Cardiac muscle cell (in vitro differentiated cells and primary cell): ENCODE measurements at regions not wholly inside any gene's neighbourhood (a gene's known extent, or its start where the extent isn't known, plus 50 kb on each side); places are given as distances from the start of the nearest gene placed in this dataset.
A peak's percentile ranks its signal among the peaks of the same experiment; 100 is the strongest.

Source experiments
- DNase-seq, 2 donors: peaks; one replicate each; pipeline versions ENCODE4 v3.0.0 to v3.0.0-alpha.2; 2010 to 2017; ENCODE audit warnings: low read depth in 1 of 2, low spot score in 1 of 2
- H3K27ac ChIP-seq: fragments of 200-600 bp; sonication (generic); 2 replicates; pipeline ENCODE4 v1.5.1; 2016
- H3K27me3 ChIP-seq: fragments of 200-600 bp; sonication (generic); 2 replicates; pipeline ENCODE4 v1.6.0; 2016; ENCODE audit warnings: control low read depth
- H3K36me3 ChIP-seq: fragments of 200-600 bp; sonication (generic); 2 replicates; pipeline ENCODE4 v1.5.1; 2016; ENCODE audit warnings: control low read depth
- H3K4me1 ChIP-seq: fragments of 200-600 bp; sonication (generic); 2 replicates; pipeline ENCODE4 v1.8.1; 2017; ENCODE audit warnings: low read depth, mild to moderate bottlenecking, mixed run types
- H3K4me3 ChIP-seq: fragments of 200-600 bp; sonication (generic); 2 replicates; pipeline ENCODE4 v1.5.1; 2016; ENCODE audit warnings: mild to moderate bottlenecking
- H3K9me3 ChIP-seq: fragments of 200-600 bp; sonication (generic); 2 replicates; pipeline ENCODE4 v1.5.1; 2017; ENCODE audit warnings: low read depth, mild to moderate bottlenecking, control low read depth
- CTCF ChIP-seq: IDR thresholded peaks from 2 replicates; pipeline ENCODE4 v1.5.1; 2012; ENCODE audit warnings: low read depth, mild to moderate bottlenecking, low read length

- Histone ChIP-seq H3K9me3 (no peaks in the 10 kb centered on the region), H3K36me3 (no peaks in the 10 kb centered on the region), H3K27ac (no peak overlapping the region), H3K4me1 (no peaks in the 10 kb centered on the region), H3K27me3 (no peaks in the 10 kb centered on the region), H3K4me3 (no peak overlapping the region)
- TF ChIP-seq CTCF = no peak
- DNase-seq = no peak
Measured at GRCh38 chr15:29208836-29209235, 60.8 kb downstream of the NSMCE3 start.

- Histone ChIP-seq H3K4me3 (no peak overlapping the region), H3K27ac (no peak overlapping the region), H3K27me3 (no peaks in the 10 kb centered on the region), H3K4me1 (no peaks in the 10 kb centered on the region), H3K36me3 (no peaks in the 10 kb centered on the region), H3K9me3 (no peaks in the 10 kb centered on the region)
- DNase-seq = peak; percentile 1 to 30
- TF ChIP-seq CTCF = no peak
Measured at GRCh38 chr15:29208352-29208751, 61.3 kb downstream of the NSMCE3 start.

- Histone ChIP-seq H3K9me3 (no peaks in the 10 kb centered on the region), H3K4me3 (no peak overlapping the region), H3K27ac (no peak overlapping the region), H3K4me1 (no peaks in the 10 kb centered on the region), H3K27me3 (no peaks in the 10 kb centered on the region), H3K36me3 (no peaks in the 10 kb centered on the region)
- no peak for TF ChIP-seq CTCF
- no peak for DNase-seq
Measured at GRCh38 chr15:29207758-29208108, 61.9 kb downstream of the NSMCE3 start.

GRCh38 chr15:29207027-29207757, 62.4 kb downstream of the NSMCE3 start:
- Histone ChIP-seq H3K9me3 (no peaks in the 10 kb centered on the region), H3K4me1 (no peaks in the 10 kb centered on the region), H3K36me3 (no peaks in the 10 kb centered on the region), H3K27ac (no peak overlapping the region), H3K4me3 (no peak overlapping the region), H3K27me3 (no peaks in the 10 kb centered on the region)
- no peak for DNase-seq
- no peak for TF ChIP-seq CTCF

GRCh38 chr15:29205186-29205585, 64.4 kb downstream of the NSMCE3 start:
- no peaks in the 10 kb centered on the region for H3K4me1 ChIP-seq
- TF ChIP-seq CTCF = no peak
- H3K36me3 ChIP-seq = no peaks in the 10 kb centered on the region
- no peak for DNase-seq
- H3K27me3 ChIP-seq = no peaks in the 10 kb centered on the region
- H3K27ac ChIP-seq = no peak overlapping the region
- no peak overlapping the region for H3K4me3 ChIP-seq
- no peaks in the 10 kb centered on the region for H3K9me3 ChIP-seq
